ENCODE measurements at regions not wholly inside any gene's neighbourhood (a gene's known extent, or its start where the extent isn't known, plus 50 kb on each side); places are given as distances from the start of the nearest gene placed in this dataset.
A peak's percentile ranks its signal among the peaks of the same experiment; 100 is the strongest.

DNA sequence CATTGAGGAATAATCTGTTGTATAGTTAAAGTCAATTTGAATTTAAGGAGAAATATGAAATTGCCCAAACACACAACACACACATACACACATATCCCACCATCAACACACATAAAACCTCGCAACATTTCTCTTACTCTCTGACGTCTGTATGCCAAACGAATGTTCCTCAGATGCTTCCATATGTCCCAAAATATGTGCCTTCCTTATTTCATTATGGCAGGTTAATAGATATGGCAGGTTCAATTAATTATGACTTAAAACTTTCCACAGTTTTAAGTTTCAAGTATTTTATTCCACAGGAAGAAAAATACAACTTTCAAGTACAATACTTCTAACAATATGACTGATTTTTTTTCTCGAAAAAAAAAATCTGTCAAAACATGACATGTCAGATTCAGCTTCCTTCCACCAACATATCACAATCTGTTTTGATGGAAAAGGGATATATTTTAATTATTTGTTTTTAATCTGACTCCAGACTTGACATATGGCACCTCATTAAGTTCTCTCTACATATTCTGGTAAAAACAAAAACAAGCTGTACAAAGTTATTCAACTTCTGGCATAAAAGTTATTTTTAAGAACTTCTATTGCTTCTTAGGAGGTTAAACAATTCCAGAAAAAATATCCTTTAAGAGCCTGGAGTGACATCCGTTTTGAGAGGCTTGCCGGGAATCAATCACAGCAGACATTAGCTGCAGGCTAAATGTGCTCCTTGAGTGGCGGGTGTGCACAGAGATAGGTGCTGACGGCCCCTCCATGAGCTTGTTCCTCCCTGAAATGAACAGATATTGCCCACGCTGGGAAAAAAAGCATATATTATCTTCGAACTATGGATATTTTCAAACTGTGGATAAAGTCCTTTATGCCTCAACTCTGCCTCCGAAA, 812.7 kb downstream of the DCDC2C start:
- H3K27me3 Mint-ChIP-seq (ENCODE audit: insufficient read depth, low read depth), result no peaks in the 10 kb centered on the region
- no peaks in the 10 kb centered on the region for H3K4me1 Mint-ChIP-seq
- TF ChIP-seq, protein P1, sequence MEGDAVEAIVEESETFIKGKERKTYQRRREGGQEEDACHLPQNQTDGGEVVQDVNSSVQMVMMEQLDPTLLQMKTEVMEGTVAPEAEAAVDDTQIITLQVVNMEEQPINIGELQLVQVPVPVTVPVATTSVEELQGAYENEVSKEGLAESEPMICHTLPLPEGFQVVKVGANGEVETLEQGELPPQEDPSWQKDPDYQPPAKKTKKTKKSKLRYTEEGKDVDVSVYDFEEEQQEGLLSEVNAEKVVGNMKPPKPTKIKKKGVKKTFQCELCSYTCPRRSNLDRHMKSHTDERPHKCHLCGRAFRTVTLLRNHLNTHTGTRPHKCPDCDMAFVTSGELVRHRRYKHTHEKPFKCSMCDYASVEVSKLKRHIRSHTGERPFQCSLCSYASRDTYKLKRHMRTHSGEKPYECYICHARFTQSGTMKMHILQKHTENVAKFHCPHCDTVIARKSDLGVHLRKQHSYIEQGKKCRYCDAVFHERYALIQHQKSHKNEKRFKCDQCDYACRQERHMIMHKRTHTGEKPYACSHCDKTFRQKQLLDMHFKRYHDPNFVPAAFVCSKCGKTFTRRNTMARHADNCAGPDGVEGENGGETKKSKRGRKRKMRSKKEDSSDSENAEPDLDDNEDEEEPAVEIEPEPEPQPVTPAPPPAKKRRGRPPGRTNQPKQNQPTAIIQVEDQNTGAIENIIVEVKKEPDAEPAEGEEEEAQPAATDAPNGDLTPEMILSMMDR (IDR thresholded peaks at IDR 0.05), result no peak
- no peak for TF ChIP-seq EZH2 (IDR thresholded peaks at IDR 0.05)
- no peak for TF ChIP-seq EZH2phosphoT487 (IDR thresholded peaks at IDR 0.05)
- no peaks in the 10 kb centered on the region for H3K36me3 Mint-ChIP-seq
- Histone ChIP-seq H3K9ac (no peak overlapping the region), H3F3A (ENCODE audit: low read depth) (no peaks in the 10 kb centered on the region), H3K9me3 (ENCODE audit: low read depth) (no peaks in the 10 kb centered on the region), H4K20me1 (ENCODE audit: low read depth) (no peaks in the 10 kb centered on the region), H3K36me3 (no peaks in the 10 kb centered on the region), H3K79me2 (ENCODE audit: low read depth) (no peaks in the 10 kb centered on the region), H3K27me3 (no peaks in the 10 kb centered on the region), H3K27ac (no peak overlapping the region), H2AFZ (replicated peaks) (peak overlapping the region; percentile 51), H3K4me1 (peaks cover 11% of the 10 kb centered on the region), H3K4me3 (no peak overlapping the region), H3K4me2 (no peak overlapping the region)
- H3K4me3 Mint-ChIP-seq, result no peak overlapping the region
- no peak for DNase-seq (ENCODE audit: low spot score)
- peaks cover 3% of the 10 kb centered on the region for H3K9me3 Mint-ChIP-seq
- no peak overlapping the region for H3K27ac Mint-ChIP-seq

DNA sequence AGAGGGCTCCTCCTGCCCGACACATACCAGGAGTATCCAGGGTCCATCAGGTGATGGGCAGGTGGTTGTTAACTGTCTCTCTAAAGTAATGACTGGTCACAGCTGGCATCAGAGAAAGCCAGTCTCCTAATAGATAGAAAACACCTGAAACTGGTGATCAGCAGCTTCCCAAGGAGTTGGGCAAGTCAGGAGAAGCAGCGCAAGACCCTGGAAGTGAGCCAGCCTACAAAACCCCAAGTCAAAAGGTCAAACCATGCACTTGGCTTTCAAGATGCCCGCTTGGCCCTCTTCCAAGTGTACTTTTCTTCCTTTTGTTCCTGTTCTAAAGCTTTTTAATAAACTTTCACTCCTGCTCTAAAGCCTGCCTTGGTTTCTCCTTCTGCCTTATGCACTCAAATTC, 815.2 kb downstream of the DCDC2C start:
- H3F3A ChIP-seq (ENCODE audit: low read depth), result no peaks in the 10 kb centered on the region
- no peak overlapping the region for H3K9ac ChIP-seq
- peaks cover 11% of the 10 kb centered on the region for H3K4me1 ChIP-seq
- Mint-ChIP-seq H3K27me3 (ENCODE audit: insufficient read depth, low read depth) (no peaks in the 10 kb centered on the region), H3K27ac (no peak overlapping the region), H3K36me3 (no peaks in the 10 kb centered on the region), H3K4me3 (no peak overlapping the region), H3K4me1 (no peaks in the 10 kb centered on the region), H3K9me3 (no peaks in the 10 kb centered on the region)
- no peaks in the 10 kb centered on the region for H3K36me3 ChIP-seq
- no peak overlapping the region for H2AFZ ChIP-seq (replicated peaks)
- H3K4me2 ChIP-seq, result no peak overlapping the region
- H3K27ac ChIP-seq, result no peak overlapping the region
- H3K79me2 ChIP-seq (ENCODE audit: low read depth), result no peaks in the 10 kb centered on the region
- DNase-seq (ENCODE audit: low spot score), result no peak
- TF ChIP-seq, protein P1 (IDR thresholded peaks at IDR 0.05), result no peak
- TF ChIP-seq EZH2 (IDR thresholded peaks at IDR 0.05), result no peak
- no peaks in the 10 kb centered on the region for H3K27me3 ChIP-seq
- H3K4me3 ChIP-seq, result no peak overlapping the region
- H3K9me3 ChIP-seq (ENCODE audit: low read depth), result no peaks in the 10 kb centered on the region
- no peaks in the 10 kb centered on the region for H4K20me1 ChIP-seq (ENCODE audit: low read depth)

DNA sequence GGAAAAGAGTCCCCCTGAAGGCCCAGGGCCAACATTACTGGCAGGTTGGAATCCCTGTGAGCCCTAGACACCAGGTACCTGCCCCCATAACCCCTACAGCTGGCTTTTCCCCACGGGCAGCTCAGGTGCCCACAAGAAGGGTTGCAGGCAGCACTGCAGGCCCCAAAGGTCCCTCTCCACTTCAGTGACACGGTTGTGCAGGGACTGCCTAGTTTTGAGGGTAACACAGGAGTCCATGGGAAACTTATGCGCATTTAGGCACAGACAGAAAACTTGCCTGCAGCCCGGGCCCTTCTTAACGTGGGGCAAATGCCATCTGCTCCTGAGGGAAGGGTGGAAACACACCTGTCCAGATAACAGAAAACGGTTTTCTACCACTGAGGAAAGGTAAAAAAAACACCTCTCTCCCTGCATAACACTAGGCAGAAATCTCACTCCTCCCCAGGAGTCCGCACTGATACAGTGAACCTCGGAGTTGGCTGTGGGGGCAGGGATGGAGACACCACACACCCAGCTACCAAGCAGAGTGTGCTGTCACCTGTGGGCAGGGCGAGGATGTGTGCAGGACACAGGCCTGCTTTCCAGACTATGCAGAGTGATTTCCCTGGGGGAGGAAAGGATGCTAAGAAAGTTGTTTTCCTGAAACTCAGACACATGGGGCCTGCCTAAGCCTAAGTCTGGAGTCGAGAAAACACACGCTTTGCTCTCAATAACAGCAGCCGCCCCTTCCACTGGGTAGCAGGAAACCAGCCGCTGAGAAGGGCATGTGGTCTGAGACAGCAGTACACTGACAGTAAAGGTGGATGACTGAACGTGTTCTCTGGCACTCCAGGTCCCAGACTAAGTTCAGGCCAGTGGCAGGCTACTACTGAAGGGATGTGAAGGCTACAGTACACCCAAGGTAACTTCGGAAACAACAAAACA, 819.4 kb downstream of the DCDC2C start:
- H3K27ac Mint-ChIP-seq, result no peak overlapping the region
- Histone ChIP-seq H3K36me3 (no peaks in the 10 kb centered on the region), H3K4me1 (peaks cover 8% of the 10 kb centered on the region), H3K9ac (no peak overlapping the region), H4K20me1 (ENCODE audit: low read depth) (no peaks in the 10 kb centered on the region), H3K27ac (no peak overlapping the region), H3K4me3 (no peak overlapping the region), H3F3A (ENCODE audit: low read depth) (no peaks in the 10 kb centered on the region), H3K4me2 (no peak overlapping the region), H3K79me2 (ENCODE audit: low read depth) (no peaks in the 10 kb centered on the region), H3K9me3 (ENCODE audit: low read depth) (no peaks in the 10 kb centered on the region), H2AFZ (replicated peaks) (peak overlapping the region; percentile 40), H3K27me3 (no peaks in the 10 kb centered on the region)
- DNase-seq (ENCODE audit: low spot score), result no peak
- no peak for TF ChIP-seq EZH2phosphoT487 (IDR thresholded peaks at IDR 0.05)
- TF ChIP-seq EZH2 (IDR thresholded peaks at IDR 0.05), result no peak
- TF ChIP-seq, protein P1 (IDR thresholded peaks at IDR 0.05), result no peak
- no peaks in the 10 kb centered on the region for H3K27me3 Mint-ChIP-seq (ENCODE audit: insufficient read depth, low read depth)
- no peak overlapping the region for H3K4me3 Mint-ChIP-seq
- no peaks in the 10 kb centered on the region for H3K36me3 Mint-ChIP-seq
- no peaks in the 10 kb centered on the region for H3K4me1 Mint-ChIP-seq
- no peaks in the 10 kb centered on the region for H3K9me3 Mint-ChIP-seq

Measured in neural progenitor cell (in vitro differentiated cells).